Islet precursor cell (in vitro differentiated cells): ENCODE measurements at regions not wholly inside any gene's neighbourhood (a gene's known extent, or its start where the extent isn't known, plus 50 kb on each side); places are given as distances from the start of the nearest gene placed in this dataset.
"Not testable (repeated sequence)": the region's sequence is repeated elsewhere in the genome, so short reads cannot be mapped to it uniquely, and the experiment has no call there.

ENCODE experiments used
- DNase-seq: peaks from one replicate; pipeline ENCODE4 v3.0.0-alpha.2; 2018

- DNase-seq = no peak
Observed at GRCh38 chr9:103407260-103407659, 412.1 kb downstream of the CYLC2 start.

GRCh38 chr9:103410059-103410458 is 414.9 kb downstream of the CYLC2 start:
- no peak for DNase-seq

GRCh38 chr9:103427696-103428095 is 432.6 kb downstream of the CYLC2 start:
- DNase-seq = no peak

GRCh38 chr9:103430469-103430868 is 435.3 kb downstream of the CYLC2 start:
- DNase-seq = no peak

- DNase-seq = no peak
Observed at GRCh38 chr9:103431809-103432208, 436.7 kb downstream of the CYLC2 start.

- DNase-seq = no peak
Observed at GRCh38 chr9:103444176-103444575, 449.0 kb downstream of the CYLC2 start.

- no peak for DNase-seq
Observed at GRCh38 chr9:103458826-103459225, 463.7 kb downstream of the CYLC2 start.

GRCh38 chr9:103471241-103471640 is 476.1 kb downstream of the CYLC2 start:
- no peak for DNase-seq

GRCh38 chr9:103474156-103474555 is 479.0 kb downstream of the CYLC2 start:
- DNase-seq = no peak

GRCh38 chr9:103483471-103484096 is 488.5 kb downstream of the CYLC2 start:
- DNase-seq = no peak

- DNase-seq = no peak
Observed at GRCh38 chr9:103485138-103485537, 490.0 kb downstream of the CYLC2 start.

GRCh38 chr9:103514767-103515166 is 519.6 kb downstream of the CYLC2 start:
- no peak for DNase-seq

- no peak for DNase-seq
Observed at GRCh38 chr9:103522409-103522808, 527.3 kb downstream of the CYLC2 start.

GRCh38 chr9:103530934-103531333 is 535.8 kb downstream of the CYLC2 start:
- DNase-seq = no peak

- no peak for DNase-seq
Observed at GRCh38 chr9:103533318-103533717, 538.2 kb downstream of the CYLC2 start.

GRCh38 chr9:103537426-103537825 is 542.3 kb downstream of the CYLC2 start:
- no peak for DNase-seq

GRCh38 chr9:103545260-103545659 is 548.8 kb upstream of the SMC2 start:
- no peak for DNase-seq

- DNase-seq = no peak
Observed at GRCh38 chr9:103552712-103553111, 541.4 kb upstream of the SMC2 start.

GRCh38 chr9:103574056-103574455 is 520.1 kb upstream of the SMC2 start:
- no peak for DNase-seq

- peak; percentile 46 for DNase-seq
Observed at GRCh38 chr9:103586721-103587120, 507.4 kb upstream of the SMC2 start.

GRCh38 chr9:103601287-103601686 is 492.8 kb upstream of the SMC2 start:
- DNase-seq = no peak

GRCh38 chr9:103611950-103612349 is 482.2 kb upstream of the SMC2 start:
- not testable (repeated sequence) for DNase-seq

- DNase-seq = no peak
Observed at GRCh38 chr9:103615994-103616393, 478.1 kb upstream of the SMC2 start.

- DNase-seq = no peak
Observed at GRCh38 chr9:103617046-103617445, 477.1 kb upstream of the SMC2 start.

GRCh38 chr9:103625161-103625804 is 468.8 kb upstream of the SMC2 start:
- no peak for DNase-seq
